Thyroid gland (tissue), 4 donors: ENCODE measurements at regions not wholly inside any gene's neighbourhood (a gene's known extent, or its start where the extent isn't known, plus 50 kb on each side); places are given as distances from the start of the nearest gene placed in this dataset.

ENCODE experiments used
- DNase-seq, 2 donors: peaks; one replicate each; pipeline ENCODE4 v3.0.0-alpha.2; 2019
- H3K27ac ChIP-seq, 3 donors: fragments of 200-600 bp; sonication (generic); 1 replicate in 2 of 3; 2 replicates in 1 of 3; pipeline ENCODE4 v1.5.1; 2016 to 2019; ENCODE audit warnings: mild to moderate bottlenecking in 1 of 3, moderate library complexity in 1 of 3
- H3K27me3 ChIP-seq: fragments of 200-600 bp; sonication (generic); one replicate; pipeline ENCODE4 v1.5.1; 2019
- H3K36me3 ChIP-seq, 2 donors: fragments of 200-600 bp; sonication (generic); one replicate each; pipeline ENCODE4 v1.5.1; 2016 to 2019
- H3K4me1 ChIP-seq, 2 donors: fragments of 200-600 bp; sonication (generic); one replicate each; pipeline ENCODE4 v1.5.1; 2017 to 2019
- H3K4me3 ChIP-seq, 3 donors: fragments of 200-600 bp; sonication (generic); replicated peaks in 1 of 3; 1 replicate in 2 of 3; 2 replicates in 1 of 3; pipeline ENCODE4 v1.5.1; 2016; ENCODE audit warnings: mild to moderate bottlenecking in 1 of 3
- H3K9me3 ChIP-seq: fragments of 200-600 bp; sonication (generic); one replicate; pipeline ENCODE4 v1.5.1; 2017
- POLR2A ChIP-seq, 2 donors: fragments of 450-650 bp; IDR thresholded peaks; one replicate each; pipeline ENCODE4 v1.6.1; 2017; ENCODE audit warnings: antibody characterized with exemption in 2 of 2, mild to moderate bottlenecking in 2 of 2, moderate library complexity in 1 of 2
- WGBS, 2 donors: methylation state at CpG; one replicate each; pipeline ENCODE4 v1.1.5; 2017; 5-methylcytosine and 5-hydroxymethylcytosine counted together
- intact Hi-C: fragments of 100-400 bp; cut with DNase I; formaldehyde crosslinking; loops from one replicate; pipeline ENCODE4 v1.15.1; 2023
- TF ChIP-seq, protein P1 (sequence below), 6 experiments: fragments of 200-600 bp in 3 of 6; fragments of 450-650 bp in 3 of 6; sonication (generic) in 3 of 6; IDR thresholded peaks; one replicate each; pipeline ENCODE4 v1.5.1; 2016 to 2019; ENCODE audit warnings: antibody characterized with exemption in 6 of 6, mild to moderate bottlenecking in 2 of 6, inconsistent platforms in 1 of 6, moderate library complexity in 1 of 6

- no peak for DNase-seq
- H3K27ac ChIP-seq = no peak overlapping the region
- WGBS, 2 donors = 81 to 85% methylated on average over 4 of the region's 4 CpGs
- no peaks in the 10 kb centered on the region for H3K9me3 ChIP-seq
- no peaks in the 10 kb centered on the region for H3K27me3 ChIP-seq
- TF ChIP-seq POLR2A (IDR thresholded peaks at IDR 0.05) = no peak
- TF ChIP-seq, protein P1, sequence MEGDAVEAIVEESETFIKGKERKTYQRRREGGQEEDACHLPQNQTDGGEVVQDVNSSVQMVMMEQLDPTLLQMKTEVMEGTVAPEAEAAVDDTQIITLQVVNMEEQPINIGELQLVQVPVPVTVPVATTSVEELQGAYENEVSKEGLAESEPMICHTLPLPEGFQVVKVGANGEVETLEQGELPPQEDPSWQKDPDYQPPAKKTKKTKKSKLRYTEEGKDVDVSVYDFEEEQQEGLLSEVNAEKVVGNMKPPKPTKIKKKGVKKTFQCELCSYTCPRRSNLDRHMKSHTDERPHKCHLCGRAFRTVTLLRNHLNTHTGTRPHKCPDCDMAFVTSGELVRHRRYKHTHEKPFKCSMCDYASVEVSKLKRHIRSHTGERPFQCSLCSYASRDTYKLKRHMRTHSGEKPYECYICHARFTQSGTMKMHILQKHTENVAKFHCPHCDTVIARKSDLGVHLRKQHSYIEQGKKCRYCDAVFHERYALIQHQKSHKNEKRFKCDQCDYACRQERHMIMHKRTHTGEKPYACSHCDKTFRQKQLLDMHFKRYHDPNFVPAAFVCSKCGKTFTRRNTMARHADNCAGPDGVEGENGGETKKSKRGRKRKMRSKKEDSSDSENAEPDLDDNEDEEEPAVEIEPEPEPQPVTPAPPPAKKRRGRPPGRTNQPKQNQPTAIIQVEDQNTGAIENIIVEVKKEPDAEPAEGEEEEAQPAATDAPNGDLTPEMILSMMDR (IDR thresholded peaks at IDR 0.05) = no peak
- intact Hi-C loops = no loop called here
- no peaks in the 10 kb centered on the region for H3K36me3 ChIP-seq
- H3K4me1 ChIP-seq = no peaks in the 10 kb centered on the region
- no peak overlapping the region for H3K4me3 ChIP-seq
These were observed 954.9 kb downstream of the ADGRL2 start for GRCh38 chr1:82755671-82756070.

- Histone ChIP-seq H3K27me3 (no peaks in the 10 kb centered on the region), H3K36me3 (no peaks in the 10 kb centered on the region), H3K4me1 (no peaks in the 10 kb centered on the region), H3K9me3 (no peaks in the 10 kb centered on the region), H3K4me3 (no peak overlapping the region), H3K27ac (no peak overlapping the region)
- TF ChIP-seq, protein P1 (IDR thresholded peaks at IDR 0.05) = no peak
- no peak for TF ChIP-seq POLR2A (IDR thresholded peaks at IDR 0.05)
- WGBS, 2 donors = 87 to 91% methylated on average over 3 of the region's 3 CpGs
- intact Hi-C loops = no loop called here
- DNase-seq = no peak
These were observed 954.5 kb downstream of the ADGRL2 start for GRCh38 chr1:82755191-82755590.

DNA sequence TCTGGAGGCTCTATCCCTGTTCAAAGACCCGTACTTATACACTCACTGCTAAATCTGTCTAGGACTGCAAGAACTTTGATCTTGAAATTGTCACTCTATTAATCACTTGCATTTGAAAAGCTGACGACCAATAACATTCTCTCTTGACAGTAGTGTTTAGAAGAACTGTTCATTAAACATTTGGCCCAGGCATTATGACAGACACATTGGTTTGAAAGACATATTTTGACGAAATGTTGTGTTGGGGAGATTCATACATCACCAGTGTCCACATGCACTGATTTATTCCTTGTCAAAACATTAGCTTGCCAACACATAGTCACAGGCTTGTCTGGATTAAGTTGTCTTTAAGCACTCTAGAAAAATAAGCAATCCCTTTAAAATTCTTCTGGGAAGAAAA lies 951.3 kb downstream of the ADGRL2 start:
- H3K4me3 ChIP-seq = no peak overlapping the region
- 84 to 85% methylated on average over 3 of the region's 3 CpGs for WGBS, 2 donors
- no peaks in the 10 kb centered on the region for H3K36me3 ChIP-seq
- H3K27me3 ChIP-seq = no peaks in the 10 kb centered on the region
- H3K4me1 ChIP-seq = no peaks in the 10 kb centered on the region
- intact Hi-C loops = no loop called here
- DNase-seq = no peak
- TF ChIP-seq POLR2A (IDR thresholded peaks at IDR 0.05) = no peak
- TF ChIP-seq, protein P1 (IDR thresholded peaks at IDR 0.05) = no peak
- H3K9me3 ChIP-seq = no peaks in the 10 kb centered on the region
- H3K27ac ChIP-seq = no peak overlapping the region

DNA sequence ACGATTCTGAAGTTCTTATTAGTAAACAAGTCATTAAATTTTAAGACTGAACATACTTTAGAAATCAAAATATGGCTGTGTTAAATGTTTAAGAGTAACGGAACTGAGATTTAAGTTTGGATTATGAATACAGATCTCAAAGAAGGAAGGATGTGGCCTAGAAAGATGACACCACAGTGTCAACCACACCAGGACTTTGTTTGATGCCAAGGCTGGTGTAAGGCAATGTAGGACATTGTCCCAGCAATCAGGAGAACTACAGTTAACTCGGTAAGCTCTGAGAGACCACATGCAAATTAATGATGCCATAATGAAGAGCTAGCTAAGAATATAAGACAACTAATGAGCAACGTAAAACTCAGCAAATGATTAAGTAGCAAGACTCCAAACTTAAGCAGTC lies 932.9 kb downstream of the ADGRL2 start:
- WGBS, 2 donors = 88 to 91% methylated on average over 4 of the region's 4 CpGs
- DNase-seq = no peak
- H3K9me3 ChIP-seq = no peaks in the 10 kb centered on the region
- no peaks in the 10 kb centered on the region for H3K27me3 ChIP-seq
- no peak overlapping the region for H3K27ac ChIP-seq
- H3K4me1 ChIP-seq = no peaks in the 10 kb centered on the region
- intact Hi-C loops = no loop called here
- TF ChIP-seq POLR2A (IDR thresholded peaks at IDR 0.05) = no peak
- TF ChIP-seq, protein P1 (IDR thresholded peaks at IDR 0.05) = no peak
- H3K4me3 ChIP-seq = no peak overlapping the region
- no peaks in the 10 kb centered on the region for H3K36me3 ChIP-seq

DNA sequence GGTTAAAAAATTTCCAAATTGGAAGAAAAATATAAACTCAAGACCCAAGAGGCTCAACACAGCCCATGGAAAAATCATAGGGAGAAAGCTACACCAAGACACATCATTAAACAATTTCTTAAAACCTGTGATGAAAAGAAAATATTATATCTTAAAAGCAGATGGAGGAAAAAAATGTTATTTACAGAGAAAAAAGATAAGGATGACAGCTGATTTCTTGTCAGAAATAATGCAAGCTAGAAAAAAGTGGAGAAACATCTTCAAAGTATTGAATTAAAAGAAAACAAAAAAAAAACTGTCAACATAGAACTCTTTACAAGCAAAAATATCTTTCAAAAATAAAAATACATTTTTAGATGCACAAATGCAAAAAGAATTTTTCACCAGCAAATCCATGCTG lies 930.5 kb downstream of the ADGRL2 start:
- H3K9me3 ChIP-seq = no peaks in the 10 kb centered on the region
- H3K36me3 ChIP-seq = no peaks in the 10 kb centered on the region
- H3K27ac ChIP-seq = no peak overlapping the region
- H3K4me1 ChIP-seq = no peaks in the 10 kb centered on the region
- DNase-seq = no peak
- TF ChIP-seq, protein P1 (IDR thresholded peaks at IDR 0.05) = no peak
- TF ChIP-seq POLR2A (IDR thresholded peaks at IDR 0.05) = no peak
- intact Hi-C loops = no loop called here
- no peak overlapping the region for H3K4me3 ChIP-seq
- no peaks in the 10 kb centered on the region for H3K27me3 ChIP-seq
